Smooth muscle cell (in vitro differentiated cells): ENCODE measurements at regions not wholly inside any gene's neighbourhood (a gene's known extent, or its start where the extent isn't known, plus 50 kb on each side); places are given as distances from the start of the nearest gene placed in this dataset.
"Not testable (repeated sequence)": the region's sequence is repeated elsewhere in the genome, so short reads cannot be mapped to it uniquely, and the experiment has no call there.

Experiments used
- DNase-seq: peaks from one replicate; lab custom pipeline; 2025; ENCODE audit not compliant: unreplicated experiment; lab: John Stamatoyannopoulos, UW
- H2AFZ ChIP-seq: fragments of 200-600 bp; sonication (generic); 2 replicates; pipeline ENCODE4 v1.6.0; 2016; ENCODE audit warnings: antibody characterized with exemption, low read depth, mild to moderate bottlenecking
- H3F3A ChIP-seq: fragments of 200-600 bp; sonication (generic); 2 replicates; pipeline ENCODE4 v1.6.0; 2017; ENCODE audit warnings: antibody characterized with exemption, low read depth
- H3K27ac ChIP-seq: fragments of 200-600 bp; sonication (generic); 2 replicates; pipeline ENCODE4 v1.5.1; 2016; ENCODE audit warnings: low read depth, mild to moderate bottlenecking
- H3K27me3 ChIP-seq: fragments of 200-600 bp; sonication (generic); 2 replicates; pipeline ENCODE4 v1.6.1; 2016; ENCODE audit warnings: low read depth, mild to moderate bottlenecking
- H3K36me3 ChIP-seq: fragments of 200-600 bp; sonication (generic); 2 replicates; pipeline ENCODE4 v1.5.1; 2016; ENCODE audit warnings: low read depth
- H3K4me1 ChIP-seq: fragments of 200-600 bp; sonication (generic); 2 replicates; pipeline ENCODE4 v1.5.1; 2016; ENCODE audit warnings: low read depth
- H3K4me2 ChIP-seq: fragments of 200-600 bp; sonication (generic); 2 replicates; pipeline ENCODE4 v1.6.0; 2016; ENCODE audit warnings: mild to moderate bottlenecking
- H3K4me3 ChIP-seq: fragments of 200-600 bp; sonication (generic); 2 replicates; pipeline ENCODE4 v1.5.1; 2016; ENCODE audit warnings: mild to moderate bottlenecking
- H3K79me2 ChIP-seq: fragments of 200-600 bp; sonication (generic); 2 replicates; pipeline ENCODE4 v1.6.0; 2016; ENCODE audit warnings: low read depth, mild to moderate bottlenecking
- H3K9ac ChIP-seq: fragments of 200-600 bp; sonication (generic); 2 replicates; pipeline ENCODE4 v1.6.0; 2016; ENCODE audit warnings: low read depth
- H3K9me3 ChIP-seq: fragments of 200-600 bp; sonication (generic); replicated peaks from 2 replicates; pipeline ENCODE4 v1.5.1; 2016; ENCODE audit warnings: low read depth
- H4K20me1 ChIP-seq: fragments of 200-600 bp; sonication (generic); 2 replicates; pipeline ENCODE4 v1.6.0; 2016; ENCODE audit warnings: low read depth
- WGBS: methylation state at CpG from one replicate; pipeline ENCODE4 v1.1.7; 2016; ENCODE audit warnings: low lambda C conversion rate; 5-methylcytosine and 5-hydroxymethylcytosine counted together
- TF ChIP-seq, protein P1 (sequence below): fragments of 200-600 bp; sonication (generic); IDR thresholded peaks from 2 replicates; pipeline ENCODE4 v1.5.1; 2017; ENCODE audit warnings: borderline replicate concordance, mild to moderate bottlenecking, antibody characterized with exemption; ENCODE audit not compliant: insufficient read depth, poor library complexity, severe bottlenecking

DNA sequence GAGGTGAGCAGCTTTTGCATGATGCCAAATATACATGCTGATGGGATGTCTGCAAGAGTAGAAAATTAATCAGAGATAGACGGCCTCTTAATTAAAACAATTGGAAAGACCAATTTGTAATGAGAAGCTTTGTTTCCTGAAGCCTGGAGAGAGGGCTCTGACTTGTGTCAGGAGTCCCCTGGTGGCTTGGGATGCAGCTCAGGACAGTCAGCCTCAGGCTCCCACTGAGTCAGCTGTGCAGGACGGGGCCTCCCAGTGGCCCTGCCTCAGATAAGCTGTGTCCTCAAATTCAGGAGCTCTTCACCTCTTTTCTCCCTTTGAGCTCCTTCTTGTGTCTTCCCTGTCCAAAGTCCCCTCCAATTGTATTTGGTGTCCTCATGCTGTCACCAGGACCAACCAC is 438.9 kb upstream of the PODXL start:
- Histone ChIP-seq H3K4me1 (no peaks in the 10 kb centered on the region), H3K4me2 (no peak overlapping the region), H3K27ac (no peak overlapping the region), H3K79me2 (no peaks in the 10 kb centered on the region), H3K36me3 (no peaks in the 10 kb centered on the region), H3K27me3 (peaks cover 18% of the 10 kb centered on the region), H3K4me3 (no peak overlapping the region), H3F3A (no peaks in the 10 kb centered on the region), H3K9me3 (no peaks in the 10 kb centered on the region), H4K20me1 (no peaks in the 10 kb centered on the region), H3K9ac (no peak overlapping the region), H2AFZ (no peak overlapping the region)
- TF ChIP-seq, protein P1, sequence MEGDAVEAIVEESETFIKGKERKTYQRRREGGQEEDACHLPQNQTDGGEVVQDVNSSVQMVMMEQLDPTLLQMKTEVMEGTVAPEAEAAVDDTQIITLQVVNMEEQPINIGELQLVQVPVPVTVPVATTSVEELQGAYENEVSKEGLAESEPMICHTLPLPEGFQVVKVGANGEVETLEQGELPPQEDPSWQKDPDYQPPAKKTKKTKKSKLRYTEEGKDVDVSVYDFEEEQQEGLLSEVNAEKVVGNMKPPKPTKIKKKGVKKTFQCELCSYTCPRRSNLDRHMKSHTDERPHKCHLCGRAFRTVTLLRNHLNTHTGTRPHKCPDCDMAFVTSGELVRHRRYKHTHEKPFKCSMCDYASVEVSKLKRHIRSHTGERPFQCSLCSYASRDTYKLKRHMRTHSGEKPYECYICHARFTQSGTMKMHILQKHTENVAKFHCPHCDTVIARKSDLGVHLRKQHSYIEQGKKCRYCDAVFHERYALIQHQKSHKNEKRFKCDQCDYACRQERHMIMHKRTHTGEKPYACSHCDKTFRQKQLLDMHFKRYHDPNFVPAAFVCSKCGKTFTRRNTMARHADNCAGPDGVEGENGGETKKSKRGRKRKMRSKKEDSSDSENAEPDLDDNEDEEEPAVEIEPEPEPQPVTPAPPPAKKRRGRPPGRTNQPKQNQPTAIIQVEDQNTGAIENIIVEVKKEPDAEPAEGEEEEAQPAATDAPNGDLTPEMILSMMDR: no peak
- no peak for DNase-seq
- 78% methylated on average over 2 of the region's 2 CpGs for WGBS

DNA sequence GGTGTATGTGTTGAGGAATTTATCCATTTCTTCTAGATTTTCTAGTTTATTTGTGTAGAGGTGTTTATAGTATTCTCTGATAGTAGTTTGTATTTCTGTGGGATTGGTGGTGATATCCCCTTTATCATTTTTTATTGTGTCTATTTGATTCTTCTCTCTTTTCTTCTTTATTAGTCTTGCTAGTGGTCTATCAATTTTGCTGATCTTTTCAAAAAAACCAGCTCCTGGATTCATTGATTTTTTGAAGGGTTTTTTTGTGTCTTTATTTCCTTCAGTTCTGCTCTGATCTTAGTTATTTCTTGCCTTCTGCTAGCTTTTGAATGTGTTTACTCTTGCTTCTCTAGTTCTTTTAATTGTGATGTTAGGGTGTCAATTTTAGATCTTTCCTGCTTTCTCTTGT is 424.6 kb upstream of the PODXL start:
- H3F3A ChIP-seq, H3K4me1 ChIP-seq, H3K9me3 ChIP-seq, H3K36me3 ChIP-seq, H4K20me1 ChIP-seq, H3K79me2 ChIP-seq, H2AFZ ChIP-seq, H3K27ac ChIP-seq, H3K4me2 ChIP-seq, DNase-seq, H3K27me3 ChIP-seq, H3K4me3 ChIP-seq, H3K9ac ChIP-seq: not testable (repeated sequence)

DNA sequence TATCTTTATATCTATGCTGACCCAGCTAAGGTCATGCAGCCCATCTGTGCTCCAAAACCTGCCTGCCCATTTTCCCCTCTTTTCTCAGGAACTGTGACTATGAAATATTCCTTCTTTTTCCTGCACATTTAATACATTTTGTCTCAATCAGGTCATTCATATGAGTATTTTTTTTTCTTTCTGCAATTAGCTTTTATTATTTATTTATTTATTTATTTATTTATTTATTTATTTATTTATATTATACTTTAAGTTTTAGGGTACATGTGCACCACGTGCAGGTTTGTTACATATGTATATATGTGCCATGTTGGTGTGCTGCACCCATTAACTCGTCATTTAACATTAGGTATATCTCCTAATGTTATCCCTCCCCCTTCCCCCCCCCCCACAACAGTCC is 421.7 kb upstream of the PODXL start:
- H3K4me1 ChIP-seq, H3K27me3 ChIP-seq, DNase-seq, H3K9me3 ChIP-seq, H3K4me3 ChIP-seq, H3K9ac ChIP-seq, H3K27ac ChIP-seq, H4K20me1 ChIP-seq, H3K4me2 ChIP-seq, H3K79me2 ChIP-seq, H3F3A ChIP-seq, H2AFZ ChIP-seq, H3K36me3 ChIP-seq: not testable (repeated sequence)
- 85% methylated on average over 2 of the region's 2 CpGs for WGBS

DNA sequence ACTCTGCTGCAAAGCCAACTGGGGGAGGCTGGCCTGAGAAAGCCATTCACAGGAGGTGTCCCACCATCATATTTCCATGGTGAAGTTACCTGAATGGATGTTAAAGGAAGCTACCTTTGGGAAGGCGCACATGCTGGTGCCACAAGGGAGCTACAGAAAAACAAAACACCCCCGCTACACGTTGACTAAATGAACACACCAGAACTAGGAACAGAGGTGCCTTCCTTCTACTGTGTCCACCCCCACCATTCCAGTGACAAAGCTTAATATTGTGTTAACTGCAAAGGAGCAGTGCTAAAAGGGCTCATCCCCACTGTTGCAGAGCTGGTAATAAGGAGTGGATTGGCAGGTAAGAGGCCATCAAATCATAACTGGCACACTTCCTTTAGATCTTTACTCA is 420.0 kb upstream of the PODXL start:
- H3K9ac ChIP-seq: no peak overlapping the region
- no peak overlapping the region for H3K4me2 ChIP-seq
- no peaks in the 10 kb centered on the region for H3K27me3 ChIP-seq
- TF ChIP-seq, protein P1: no peak
- peaks cover 5% of the 10 kb centered on the region for H3K4me1 ChIP-seq
- no peaks in the 10 kb centered on the region for H3K9me3 ChIP-seq
- H3K79me2 ChIP-seq: no peaks in the 10 kb centered on the region
- no peak overlapping the region for H3K4me3 ChIP-seq
- no peaks in the 10 kb centered on the region for H3F3A ChIP-seq
- WGBS: 96% methylated on average over 3 of the region's 3 CpGs
- H4K20me1 ChIP-seq: no peaks in the 10 kb centered on the region
- no peak overlapping the region for H2AFZ ChIP-seq
- no peak overlapping the region for H3K27ac ChIP-seq
- DNase-seq: no peak
- no peaks in the 10 kb centered on the region for H3K36me3 ChIP-seq

DNA sequence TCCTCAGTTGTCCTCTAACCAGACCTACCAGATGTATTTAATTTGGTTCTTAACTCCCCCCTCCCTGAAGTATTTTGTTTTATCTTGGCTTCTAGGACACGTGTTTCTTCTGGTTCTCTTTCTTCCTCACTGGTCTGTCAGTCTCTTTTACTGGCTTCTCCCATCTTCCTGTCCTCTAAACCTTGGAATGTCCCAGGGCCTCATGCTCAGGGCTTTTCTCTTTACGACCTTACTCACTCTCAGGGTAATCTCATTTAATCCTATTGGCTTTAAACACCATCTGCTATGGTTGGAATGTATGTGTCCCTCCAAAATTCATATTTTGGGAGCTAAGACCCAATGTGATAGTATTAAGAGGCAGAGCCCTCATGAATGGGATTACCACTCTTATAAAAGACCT is 418.2 kb upstream of the PODXL start:
- H3K27me3 ChIP-seq: no peaks in the 10 kb centered on the region
- H3K4me3 ChIP-seq: no peak overlapping the region
- WGBS: 24% methylated on average over 2 of the region's 2 CpGs
- H3F3A ChIP-seq: no peaks in the 10 kb centered on the region
- no peak overlapping the region for H2AFZ ChIP-seq
- no peak overlapping the region for H3K27ac ChIP-seq
- no peak overlapping the region for H3K4me2 ChIP-seq
- TF ChIP-seq, protein P1: no peak
- H4K20me1 ChIP-seq: no peaks in the 10 kb centered on the region
- no peaks in the 10 kb centered on the region for H3K36me3 ChIP-seq
- H3K4me1 ChIP-seq: peaks cover 5% of the 10 kb centered on the region
- no peak for DNase-seq
- H3K79me2 ChIP-seq: no peaks in the 10 kb centered on the region
- no peaks in the 10 kb centered on the region for H3K9me3 ChIP-seq
- no peak overlapping the region for H3K9ac ChIP-seq
